AG04449 (cell line): ENCODE measurements at regions not wholly inside any gene's neighbourhood (a gene's known extent, or its start where the extent isn't known, plus 50 kb on each side); places are given as distances from the start of the nearest gene placed in this dataset.

ENCODE experiments used
- CTCF ChIA-PET: fragments of 350-600 bp; formaldehyde crosslinking; extraction: SDS; loops from one replicate; lab custom pipeline; 2021; ENCODE audit warnings: antibody characterized with exemption; lab: Yijun Ruan, JAX
- POLR2A ChIA-PET: fragments of 400-600, 350-600 bp; formaldehyde crosslinking; extraction: SDS; loops from one replicate; lab custom pipeline; 2020; ENCODE audit warnings: antibody characterized with exemption, inconsistent platforms; lab: Yijun Ruan, JAX
- DNase-seq: peaks from one replicate; pipeline ENCODE4 v3.0.0-alpha.2; 2010; ENCODE audit warnings: low read depth, low spot score
- H3K4me3 ChIP-seq: 2 replicates; pipeline ENCODE4 v1.5.1; 2011; ENCODE audit warnings: low read depth, mild to moderate bottlenecking, control low read depth, low read length
- TF ChIP-seq, protein P1 (sequence below): IDR thresholded peaks from one replicate; pipeline ENCODE4 v1.5.1; 2011; ENCODE audit warnings: mild to moderate bottlenecking, moderate library complexity, low read length, control low read depth, inconsistent platforms; ENCODE audit not compliant: insufficient read depth; ENCODE audit errors: missing control alignments

- no peak overlapping the region for H3K4me3 ChIP-seq
- CTCF ChIA-PET = no interaction called here
- no peak for DNase-seq
- TF ChIP-seq, protein P1, sequence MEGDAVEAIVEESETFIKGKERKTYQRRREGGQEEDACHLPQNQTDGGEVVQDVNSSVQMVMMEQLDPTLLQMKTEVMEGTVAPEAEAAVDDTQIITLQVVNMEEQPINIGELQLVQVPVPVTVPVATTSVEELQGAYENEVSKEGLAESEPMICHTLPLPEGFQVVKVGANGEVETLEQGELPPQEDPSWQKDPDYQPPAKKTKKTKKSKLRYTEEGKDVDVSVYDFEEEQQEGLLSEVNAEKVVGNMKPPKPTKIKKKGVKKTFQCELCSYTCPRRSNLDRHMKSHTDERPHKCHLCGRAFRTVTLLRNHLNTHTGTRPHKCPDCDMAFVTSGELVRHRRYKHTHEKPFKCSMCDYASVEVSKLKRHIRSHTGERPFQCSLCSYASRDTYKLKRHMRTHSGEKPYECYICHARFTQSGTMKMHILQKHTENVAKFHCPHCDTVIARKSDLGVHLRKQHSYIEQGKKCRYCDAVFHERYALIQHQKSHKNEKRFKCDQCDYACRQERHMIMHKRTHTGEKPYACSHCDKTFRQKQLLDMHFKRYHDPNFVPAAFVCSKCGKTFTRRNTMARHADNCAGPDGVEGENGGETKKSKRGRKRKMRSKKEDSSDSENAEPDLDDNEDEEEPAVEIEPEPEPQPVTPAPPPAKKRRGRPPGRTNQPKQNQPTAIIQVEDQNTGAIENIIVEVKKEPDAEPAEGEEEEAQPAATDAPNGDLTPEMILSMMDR = no peak
- POLR2A ChIA-PET = no interaction called here
Measured at GRCh38 chr2:60028849-60029565, 524.4 kb downstream of the BCL11A start.

DNA sequence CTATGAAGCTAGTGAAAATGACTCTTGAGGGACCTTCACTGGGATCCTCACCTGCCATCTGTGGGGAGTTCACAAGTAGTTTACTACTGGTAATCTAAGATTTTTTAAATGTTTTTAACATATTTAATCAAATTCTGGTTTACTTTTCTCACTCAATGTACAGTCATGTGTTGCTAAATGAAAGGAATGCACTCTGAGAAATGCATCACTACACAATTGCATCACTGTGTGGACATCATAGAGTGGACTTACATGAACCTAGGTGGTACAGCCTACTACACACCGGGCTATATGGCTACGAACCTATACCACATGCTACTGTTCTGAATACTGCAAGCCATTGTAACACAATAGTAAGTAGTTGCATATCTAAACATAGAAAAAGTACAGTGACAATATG lies 528.0 kb downstream of the BCL11A start:
- TF ChIP-seq, protein P1 = no peak
- no peak overlapping the region for H3K4me3 ChIP-seq
- ChIA-PET POLR2A (no interaction called here), CTCF (no interaction called here)
- no peak for DNase-seq

GRCh38 chr2:60023256-60023985 lies 530.0 kb downstream of the BCL11A start:
- no peak overlapping the region for H3K4me3 ChIP-seq
- TF ChIP-seq, protein P1 = no peak
- DNase-seq = no peak
- ChIA-PET POLR2A (no interaction called here), CTCF (no interaction called here)

GRCh38 chr2:60007671-60008070 lies 545.8 kb downstream of the BCL11A start:
- TF ChIP-seq, protein P1 = no peak
- CTCF ChIA-PET = no interaction called here
- no peak for DNase-seq
- H3K4me3 ChIP-seq = no peak overlapping the region
- POLR2A ChIA-PET = no interaction called here

DNA sequence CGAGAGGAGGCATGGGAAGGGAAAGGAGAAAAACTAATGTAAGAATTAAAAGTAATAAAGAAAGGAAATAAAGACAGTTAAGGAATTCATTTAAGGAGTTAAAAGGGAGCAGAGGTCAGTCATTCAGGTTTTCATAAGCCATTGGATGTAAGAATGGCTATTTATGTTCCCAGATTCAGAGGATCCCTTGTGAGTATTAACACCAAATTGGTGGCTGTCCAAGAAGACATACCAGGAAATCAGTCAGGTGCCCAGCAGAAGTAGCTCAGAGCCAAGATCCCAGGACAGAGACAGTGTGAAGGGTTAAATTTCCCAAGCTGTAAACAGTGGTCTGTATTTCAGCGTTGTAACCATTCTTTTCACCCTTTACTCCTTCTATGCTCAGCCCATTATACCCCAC lies 550.4 kb downstream of the BCL11A start:
- H3K4me3 ChIP-seq = no peak overlapping the region
- POLR2A ChIA-PET = no interaction called here
- CTCF ChIA-PET = interaction anchor here (0.8 kb wide), 1 partner anchor 547 kb away, joined by 4 read pairs; no protein-coding TSS in a partner anchor
- no peak for DNase-seq
- TF ChIP-seq, protein P1 = no peak

- POLR2A ChIA-PET = interaction anchor here (0.5 kb wide), 1 partner anchor 548 kb away, joined by 3 read pairs; no protein-coding TSS in a partner anchor
- H3K4me3 ChIP-seq = no peak overlapping the region
- CTCF ChIA-PET = interaction anchor here (0.8 kb wide), 1 partner anchor 548 kb away, joined by 4 read pairs; no protein-coding TSS in a partner anchor
- TF ChIP-seq, protein P1 = no peak
- no peak for DNase-seq
Measured at GRCh38 chr2:60002183-60002867, 551.1 kb downstream of the BCL11A start.
